ENCODE measurements at regions not wholly inside any gene's neighbourhood (a gene's known extent, or its start where the extent isn't known, plus 50 kb on each side); places are given as distances from the start of the nearest gene placed in this dataset.

GRCh38 chr13:24075137-24075975, 85.2 kb upstream of the SPATA13 start:
- no peak for DNase-seq (ENCODE audit: low read depth in 2 of 3, low spot score in 1 of 3)

GRCh38 chr13:24076109-24076508, 84.4 kb upstream of the SPATA13 start:
- no peak for DNase-seq (ENCODE audit: low read depth in 2 of 3, low spot score in 1 of 3)

GRCh38 chr13:24076636-24077035, 83.9 kb upstream of the SPATA13 start:
- no peak for DNase-seq (ENCODE audit: low read depth in 2 of 3, low spot score in 1 of 3)

GRCh38 chr13:24080134-24080533, 80.4 kb upstream of the SPATA13 start:
- no peak for DNase-seq (ENCODE audit: low read depth in 2 of 3, low spot score in 1 of 3)

GRCh38 chr13:24081387-24081786, 79.1 kb upstream of the SPATA13 start:
- DNase-seq (ENCODE audit: low read depth in 2 of 3, low spot score in 1 of 3) = no peak

GRCh38 chr13:24083141-24083540, 77.4 kb upstream of the SPATA13 start:
- no peak for DNase-seq (ENCODE audit: low read depth in 2 of 3, low spot score in 1 of 3)

- DNase-seq (ENCODE audit: low read depth in 2 of 3, low spot score in 1 of 3) = no peak
Observed at GRCh38 chr13:24083722-24084421, 76.6 kb upstream of the SPATA13 start.

GRCh38 chr13:24085662-24086061, 74.9 kb upstream of the SPATA13 start:
- no peak for DNase-seq (ENCODE audit: low read depth in 2 of 3, low spot score in 1 of 3)

GRCh38 chr13:24086642-24087041, 73.9 kb upstream of the SPATA13 start:
- DNase-seq (ENCODE audit: low read depth in 2 of 3, low spot score in 1 of 3) = no peak

- DNase-seq (ENCODE audit: low read depth in 2 of 3, low spot score in 1 of 3) = no peak
Observed at GRCh38 chr13:24087605-24088225, 72.8 kb upstream of the SPATA13 start.

GRCh38 chr13:24090049-24090448, 70.5 kb upstream of the SPATA13 start:
- DNase-seq (ENCODE audit: low read depth in 2 of 3, low spot score in 1 of 3) = no peak

- DNase-seq (ENCODE audit: low read depth in 2 of 3, low spot score in 1 of 3) = no peak
Observed at GRCh38 chr13:24091080-24091479, 69.4 kb upstream of the SPATA13 start.

GRCh38 chr13:24092108-24092507, 68.4 kb upstream of the SPATA13 start:
- no peak for DNase-seq (ENCODE audit: low read depth in 2 of 3, low spot score in 1 of 3)

GRCh38 chr13:24093047-24093446, 67.5 kb upstream of the SPATA13 start:
- DNase-seq (ENCODE audit: low read depth in 2 of 3, low spot score in 1 of 3) = no peak

- no peak for DNase-seq (ENCODE audit: low read depth in 2 of 3, low spot score in 1 of 3)
Observed at GRCh38 chr13:24096659-24097058, 63.9 kb upstream of the SPATA13 start.

GRCh38 chr13:24097064-24097463, 63.5 kb upstream of the SPATA13 start:
- peak; percentile 30 to 55 (median 48) for DNase-seq (ENCODE audit: low read depth in 2 of 3, low spot score in 1 of 3)

GRCh38 chr13:24097667-24098066, 62.9 kb upstream of the SPATA13 start:
- DNase-seq (ENCODE audit: low read depth in 2 of 3, low spot score in 1 of 3) = peak; percentile 22 to 30 (median 27)

- DNase-seq (ENCODE audit: low read depth in 2 of 3, low spot score in 1 of 3) = no peak
Observed at GRCh38 chr13:24099490-24099889, 61.0 kb upstream of the SPATA13 start.

- DNase-seq (ENCODE audit: low read depth in 2 of 3, low spot score in 1 of 3) = no peak
Observed at GRCh38 chr13:24100188-24100587, 60.3 kb upstream of the SPATA13 start.

- DNase-seq (ENCODE audit: low read depth in 2 of 3, low spot score in 1 of 3) = no peak
Observed at GRCh38 chr13:24103782-24104372, 56.6 kb upstream of the SPATA13 start.

GRCh38 chr13:24104723-24105122, 55.8 kb upstream of the SPATA13 start:
- DNase-seq (ENCODE audit: low read depth in 2 of 3, low spot score in 1 of 3) = no peak

GRCh38 chr13:24106429-24106828, 54.1 kb upstream of the SPATA13 start:
- DNase-seq (ENCODE audit: low read depth in 2 of 3, low spot score in 1 of 3) = no peak

All from stimulated activated CD4-positive, alpha-beta T cell treated with anti-CD3 and anti-CD28 coated beads, Interleukin-12 subunit alpha, Interleukin-12 subunit beta, amount 100 ng/mL, for 48 hours (primary cell).